ENCODE measurements at regions not wholly inside any gene's neighbourhood (a gene's known extent, or its start where the extent isn't known, plus 50 kb on each side); places are given as distances from the start of the nearest gene placed in this dataset.

DNA sequence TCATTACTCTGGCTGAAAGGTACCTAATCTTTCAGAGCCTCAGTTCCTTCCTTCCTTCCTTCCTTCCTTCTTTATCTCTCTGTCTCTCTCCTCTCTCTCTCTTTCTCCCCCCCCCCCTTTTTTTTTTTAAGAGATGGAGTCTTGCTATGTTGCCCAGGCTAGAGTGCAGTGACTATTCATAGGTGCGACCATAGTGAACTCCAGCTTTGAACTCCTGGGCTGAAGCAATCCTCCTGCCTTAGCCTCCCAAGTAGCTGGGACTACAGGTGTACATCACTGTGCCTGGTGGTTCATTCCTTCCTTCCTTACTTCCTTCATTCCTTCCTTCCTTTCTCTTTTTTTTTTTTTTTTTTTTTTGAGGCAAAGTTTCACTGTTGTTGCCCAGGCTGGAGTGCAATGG lies 64.3 kb upstream of the MAP4K3 start:
- H3K27ac ChIP-seq (ENCODE audit: low read length): no peak overlapping the region
- H3K9ac ChIP-seq (ENCODE audit: low read depth, low read length): no peak overlapping the region
- no peak overlapping the region for H3K4me3 ChIP-seq (ENCODE audit: low read length)
- H3K9me3 ChIP-seq (ENCODE audit: insufficient read depth, low read depth, low read length): no peaks in the 10 kb centered on the region
- no peaks in the 10 kb centered on the region for H3K27me3 ChIP-seq (ENCODE audit: insufficient read depth, low read length)
- H3K36me3 ChIP-seq (ENCODE audit: insufficient read depth, low read depth, low read length): no peaks in the 10 kb centered on the region
- H3K4me1 ChIP-seq (ENCODE audit: insufficient read depth, low read length): peaks cover 13% of the 10 kb centered on the region

- H3K4me1 ChIP-seq (ENCODE audit: insufficient read depth, low read length): peaks cover 13% of the 10 kb centered on the region
- no peak overlapping the region for H3K4me3 ChIP-seq (ENCODE audit: low read length)
- H3K9ac ChIP-seq (ENCODE audit: low read depth, low read length): no peak overlapping the region
- H3K9me3 ChIP-seq (ENCODE audit: insufficient read depth, low read depth, low read length): no peaks in the 10 kb centered on the region
- no peaks in the 10 kb centered on the region for H3K36me3 ChIP-seq (ENCODE audit: insufficient read depth, low read depth, low read length)
- H3K27me3 ChIP-seq (ENCODE audit: insufficient read depth, low read length): no peaks in the 10 kb centered on the region
- H3K27ac ChIP-seq (ENCODE audit: low read length): no peak overlapping the region
These were observed 66.2 kb upstream of the MAP4K3 start for GRCh38 chr2:39503277-39503676.

GRCh38 chr2:39504790-39505335 lies 67.8 kb upstream of the MAP4K3 start:
- Histone ChIP-seq H3K9me3 (ENCODE audit: insufficient read depth, low read depth, low read length) (no peaks in the 10 kb centered on the region), H3K36me3 (ENCODE audit: insufficient read depth, low read depth, low read length) (no peaks in the 10 kb centered on the region), H3K27ac (ENCODE audit: low read length) (no peak overlapping the region), H3K4me1 (ENCODE audit: insufficient read depth, low read length) (peaks cover 6% of the 10 kb centered on the region; the same call in 1 of the 2 replicates), H3K27me3 (ENCODE audit: insufficient read depth, low read length) (no peaks in the 10 kb centered on the region), H3K4me3 (ENCODE audit: low read length) (no peak overlapping the region), H3K9ac (ENCODE audit: low read depth, low read length) (no peak overlapping the region)

DNA sequence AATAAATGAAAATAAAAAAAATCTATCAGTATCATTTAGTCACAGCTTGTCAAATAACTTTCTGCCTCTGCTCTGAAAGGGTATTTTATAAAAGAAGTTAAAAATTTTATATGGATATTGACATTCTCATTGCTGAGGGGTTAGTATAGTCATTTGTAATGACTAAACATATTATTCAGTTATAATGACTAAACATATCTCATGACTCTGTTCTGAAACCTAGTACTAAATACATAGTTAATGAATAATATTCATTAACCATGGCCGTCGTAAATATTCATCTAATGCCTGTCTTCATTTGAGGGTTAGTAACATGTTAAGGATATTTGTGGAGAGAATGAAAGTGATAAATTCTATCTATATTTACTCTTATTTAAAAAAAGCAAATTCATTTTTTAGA lies 69.1 kb upstream of the MAP4K3 start:
- H3K27ac ChIP-seq (ENCODE audit: low read length): no peak overlapping the region
- no peak overlapping the region for H3K9ac ChIP-seq (ENCODE audit: low read depth, low read length)
- no peaks in the 10 kb centered on the region for H3K27me3 ChIP-seq (ENCODE audit: insufficient read depth, low read length)
- H3K36me3 ChIP-seq (ENCODE audit: insufficient read depth, low read depth, low read length): no peaks in the 10 kb centered on the region
- no peaks in the 10 kb centered on the region for H3K9me3 ChIP-seq (ENCODE audit: insufficient read depth, low read depth, low read length)
- H3K4me3 ChIP-seq (ENCODE audit: low read length): no peak overlapping the region
- H3K4me1 ChIP-seq (ENCODE audit: insufficient read depth, low read length): peaks cover 6% of the 10 kb centered on the region; the same call in 1 of the 2 replicates

- no peaks in the 10 kb centered on the region for H3K27me3 ChIP-seq (ENCODE audit: insufficient read depth, low read length)
- no peak overlapping the region for H3K27ac ChIP-seq (ENCODE audit: low read length)
- H3K4me1 ChIP-seq (ENCODE audit: insufficient read depth, low read length): peaks cover 16% of the 10 kb centered on the region; the same call in 1 of the 2 replicates
- H3K4me3 ChIP-seq (ENCODE audit: low read length): no peak overlapping the region
- no peak overlapping the region for H3K9ac ChIP-seq (ENCODE audit: low read depth, low read length)
- H3K36me3 ChIP-seq (ENCODE audit: insufficient read depth, low read depth, low read length): no peaks in the 10 kb centered on the region
- H3K9me3 ChIP-seq (ENCODE audit: insufficient read depth, low read depth, low read length): no peaks in the 10 kb centered on the region
These were observed 71.1 kb upstream of the MAP4K3 start for GRCh38 chr2:39508198-39508597.

DNA sequence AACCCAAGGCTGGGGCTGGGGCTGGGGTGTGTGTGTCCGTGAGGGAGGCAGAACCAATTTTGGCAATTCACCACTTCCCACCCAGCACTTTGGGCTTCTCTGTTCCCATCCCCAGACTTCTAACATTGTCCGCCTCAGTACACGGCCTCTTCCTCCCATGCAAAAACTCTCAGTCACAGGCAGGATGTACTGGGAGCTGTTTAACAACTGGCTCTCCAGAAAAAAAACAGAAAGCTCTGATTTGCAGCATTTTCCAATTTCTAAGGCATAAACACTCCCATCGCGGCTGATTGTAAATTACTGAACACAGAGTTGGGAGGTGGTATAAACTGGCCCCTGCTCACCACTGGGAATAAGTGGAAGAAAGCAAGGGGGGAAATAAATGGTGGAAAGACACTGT lies 73.1 kb upstream of the MAP4K3 start:
- Histone ChIP-seq H3K36me3 (ENCODE audit: insufficient read depth, low read depth, low read length) (no peaks in the 10 kb centered on the region), H3K4me1 (ENCODE audit: insufficient read depth, low read length) (peaks cover 23% of the 10 kb centered on the region), H3K27me3 (ENCODE audit: insufficient read depth, low read length) (no peaks in the 10 kb centered on the region), H3K9me3 (ENCODE audit: insufficient read depth, low read depth, low read length) (no peaks in the 10 kb centered on the region), H3K4me3 (ENCODE audit: low read length) (no peak overlapping the region), H3K9ac (ENCODE audit: low read depth, low read length) (no peak overlapping the region), H3K27ac (ENCODE audit: low read length) (no peak overlapping the region)

GRCh38 chr2:39511219-39511604 lies 74.1 kb upstream of the MAP4K3 start:
- no peaks in the 10 kb centered on the region for H3K27me3 ChIP-seq (ENCODE audit: insufficient read depth, low read length)
- H3K36me3 ChIP-seq (ENCODE audit: insufficient read depth, low read depth, low read length): no peaks in the 10 kb centered on the region
- H3K9ac ChIP-seq (ENCODE audit: low read depth, low read length): no peak overlapping the region
- H3K27ac ChIP-seq (ENCODE audit: low read length): no peak overlapping the region
- H3K4me3 ChIP-seq (ENCODE audit: low read length): no peak overlapping the region
- H3K9me3 ChIP-seq (ENCODE audit: insufficient read depth, low read depth, low read length): no peaks in the 10 kb centered on the region
- peaks cover 33% of the 10 kb centered on the region for H3K4me1 ChIP-seq (ENCODE audit: insufficient read depth, low read length)

GRCh38 chr2:39511605-39512433 lies 74.7 kb upstream of the MAP4K3 start:
- no peak overlapping the region for H3K4me3 ChIP-seq (ENCODE audit: low read length)
- H3K27me3 ChIP-seq (ENCODE audit: insufficient read depth, low read length): no peaks in the 10 kb centered on the region
- H3K36me3 ChIP-seq (ENCODE audit: insufficient read depth, low read depth, low read length): no peaks in the 10 kb centered on the region
- H3K9me3 ChIP-seq (ENCODE audit: insufficient read depth, low read depth, low read length): no peaks in the 10 kb centered on the region
- no peak overlapping the region for H3K9ac ChIP-seq (ENCODE audit: low read depth, low read length)
- no peak overlapping the region for H3K27ac ChIP-seq (ENCODE audit: low read length)
- H3K4me1 ChIP-seq (ENCODE audit: insufficient read depth, low read length): peaks cover 39% of the 10 kb centered on the region

DNA sequence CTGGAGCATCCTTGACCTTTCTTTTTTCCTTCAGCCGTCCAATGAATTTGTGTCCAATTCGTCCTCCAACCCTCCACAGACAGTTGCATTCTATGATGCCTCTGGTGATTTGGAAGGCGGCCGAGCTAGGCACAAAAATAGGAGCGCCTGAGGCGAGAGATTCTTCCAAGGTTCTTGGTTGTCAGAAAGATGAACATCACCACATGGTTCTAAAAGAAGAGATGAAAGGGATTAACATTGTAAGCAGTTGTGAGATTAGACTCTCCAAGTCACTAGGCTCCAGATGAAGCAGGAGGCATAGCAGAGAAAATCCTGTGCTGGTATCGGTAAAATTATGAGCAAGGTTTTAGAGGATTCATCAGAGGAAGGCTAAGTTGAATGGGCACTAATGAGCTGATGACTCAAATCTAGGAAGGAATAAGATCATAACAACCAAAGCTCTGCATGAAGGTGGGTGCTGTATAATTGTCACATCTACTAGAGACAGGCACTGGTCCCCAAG lies 75.4 kb upstream of the MAP4K3 start:
- no peaks in the 10 kb centered on the region for H3K27me3 ChIP-seq (ENCODE audit: insufficient read depth, low read length)
- H3K4me1 ChIP-seq (ENCODE audit: insufficient read depth, low read length): peaks cover 43% of the 10 kb centered on the region
- H3K9ac ChIP-seq (ENCODE audit: low read depth, low read length): no peak overlapping the region
- H3K9me3 ChIP-seq (ENCODE audit: insufficient read depth, low read depth, low read length): no peaks in the 10 kb centered on the region
- no peak overlapping the region for H3K27ac ChIP-seq (ENCODE audit: low read length)
- H3K4me3 ChIP-seq (ENCODE audit: low read length): no peak overlapping the region
- H3K36me3 ChIP-seq (ENCODE audit: insufficient read depth, low read depth, low read length): no peaks in the 10 kb centered on the region

- no peak overlapping the region for H3K4me3 ChIP-seq (ENCODE audit: low read length)
- no peak overlapping the region for H3K27ac ChIP-seq (ENCODE audit: low read length)
- no peaks in the 10 kb centered on the region for H3K27me3 ChIP-seq (ENCODE audit: insufficient read depth, low read length)
- H3K4me1 ChIP-seq (ENCODE audit: insufficient read depth, low read length): peaks cover 43% of the 10 kb centered on the region
- no peak overlapping the region for H3K9ac ChIP-seq (ENCODE audit: low read depth, low read length)
- H3K9me3 ChIP-seq (ENCODE audit: insufficient read depth, low read depth, low read length): no peaks in the 10 kb centered on the region
- no peaks in the 10 kb centered on the region for H3K36me3 ChIP-seq (ENCODE audit: insufficient read depth, low read depth, low read length)
These were observed 75.9 kb upstream of the MAP4K3 start for GRCh38 chr2:39512941-39513340.

GRCh38 chr2:39513641-39514094 lies 76.6 kb upstream of the MAP4K3 start:
- H3K9ac ChIP-seq (ENCODE audit: low read depth, low read length): no peak overlapping the region
- H3K36me3 ChIP-seq (ENCODE audit: insufficient read depth, low read depth, low read length): no peaks in the 10 kb centered on the region
- H3K27me3 ChIP-seq (ENCODE audit: insufficient read depth, low read length): no peaks in the 10 kb centered on the region
- peaks cover 43% of the 10 kb centered on the region for H3K4me1 ChIP-seq (ENCODE audit: insufficient read depth, low read length)
- H3K27ac ChIP-seq (ENCODE audit: low read length): no peak overlapping the region
- H3K4me3 ChIP-seq (ENCODE audit: low read length): no peak overlapping the region
- no peaks in the 10 kb centered on the region for H3K9me3 ChIP-seq (ENCODE audit: insufficient read depth, low read depth, low read length)

DNA sequence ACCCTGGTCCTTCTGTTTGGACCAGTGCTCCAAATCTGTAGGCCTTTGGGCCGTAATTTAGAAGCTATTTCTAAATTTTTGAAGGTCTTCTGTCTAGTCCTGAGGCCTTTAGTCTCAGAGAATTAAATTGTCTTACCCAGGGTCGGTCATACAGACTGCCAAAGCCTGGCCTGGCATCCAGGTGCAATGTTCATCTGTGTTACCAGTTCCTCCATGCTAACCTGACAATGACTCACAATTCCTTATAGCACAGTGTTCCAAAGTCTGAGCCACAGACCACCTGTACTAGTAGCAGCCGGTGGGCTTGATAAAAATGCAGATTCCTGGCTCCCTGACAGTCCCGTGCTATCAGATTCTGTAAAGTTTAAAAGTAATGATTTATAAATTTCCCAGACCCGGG lies 77.7 kb upstream of the MAP4K3 start:
- no peak overlapping the region for H3K27ac ChIP-seq (ENCODE audit: low read length)
- H3K4me1 ChIP-seq (ENCODE audit: insufficient read depth, low read length): peaks cover 43% of the 10 kb centered on the region
- H3K27me3 ChIP-seq (ENCODE audit: insufficient read depth, low read length): no peaks in the 10 kb centered on the region
- H3K36me3 ChIP-seq (ENCODE audit: insufficient read depth, low read depth, low read length): no peaks in the 10 kb centered on the region
- H3K9ac ChIP-seq (ENCODE audit: low read depth, low read length): no peak overlapping the region; the same call in 1 of the 2 replicates
- peaks cover 1% of the 10 kb centered on the region; the same call in 1 of the 2 replicates for H3K9me3 ChIP-seq (ENCODE audit: insufficient read depth, low read depth, low read length)
- H3K4me3 ChIP-seq (ENCODE audit: low read length): no peak overlapping the region

All from iPS-20b (cell line).